LoVo (cell line): ENCODE measurements at regions not wholly inside any gene's neighbourhood (a gene's known extent, or its start where the extent isn't known, plus 50 kb on each side); places are given as distances from the start of the nearest gene placed in this dataset.

Experiments used
- DNase-seq: peaks from one replicate; pipeline ENCODE4 v3.0.0-alpha.2; 2016; ENCODE audit warnings: low spot score

GRCh38 chr1:29525941-29526340 is 289.6 kb downstream of the PTPRU start:
- no peak for DNase-seq

- no peak for DNase-seq
These were observed 288.2 kb downstream of the PTPRU start for GRCh38 chr1:29524285-29525065.

- no peak for DNase-seq
These were observed 287.3 kb downstream of the PTPRU start for GRCh38 chr1:29523576-29523975.

DNA sequence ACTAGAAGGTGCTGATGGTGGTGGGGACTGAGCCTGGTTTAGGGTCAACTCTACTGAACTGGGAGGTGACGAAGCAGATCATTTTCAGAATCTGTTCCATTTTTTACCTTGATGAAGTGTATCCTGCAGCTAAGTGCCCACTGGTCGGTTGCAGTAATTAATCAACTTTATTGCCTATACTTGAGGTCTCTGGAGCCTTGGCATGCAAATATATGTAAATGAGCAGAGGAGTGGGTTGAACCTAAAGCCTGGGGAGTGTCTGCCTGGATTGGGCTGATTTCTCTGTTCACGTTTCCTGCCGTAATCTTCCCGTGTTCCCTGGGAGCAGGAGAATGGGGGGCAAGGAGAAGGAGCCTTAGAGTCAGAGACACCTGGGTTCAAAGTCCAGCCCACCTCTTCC is 286.8 kb downstream of the PTPRU start:
- no peak for DNase-seq

- DNase-seq = no peak
These were observed 285.7 kb downstream of the PTPRU start for GRCh38 chr1:29521811-29522580.

DNA sequence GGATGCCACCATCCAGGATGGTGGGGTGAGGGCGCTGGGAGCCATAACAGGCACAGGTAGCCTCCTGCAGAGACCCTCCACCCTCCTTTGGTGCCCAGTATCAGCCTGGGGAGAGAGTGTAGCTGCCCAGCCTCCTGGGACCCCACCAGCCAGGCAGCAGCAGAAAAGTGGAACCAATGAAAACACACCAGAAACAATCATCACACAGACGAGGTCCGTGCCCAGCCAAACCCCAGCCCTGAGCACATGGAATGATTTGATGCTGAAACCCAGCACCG is 285.1 kb downstream of the PTPRU start:
- no peak for DNase-seq

DNA sequence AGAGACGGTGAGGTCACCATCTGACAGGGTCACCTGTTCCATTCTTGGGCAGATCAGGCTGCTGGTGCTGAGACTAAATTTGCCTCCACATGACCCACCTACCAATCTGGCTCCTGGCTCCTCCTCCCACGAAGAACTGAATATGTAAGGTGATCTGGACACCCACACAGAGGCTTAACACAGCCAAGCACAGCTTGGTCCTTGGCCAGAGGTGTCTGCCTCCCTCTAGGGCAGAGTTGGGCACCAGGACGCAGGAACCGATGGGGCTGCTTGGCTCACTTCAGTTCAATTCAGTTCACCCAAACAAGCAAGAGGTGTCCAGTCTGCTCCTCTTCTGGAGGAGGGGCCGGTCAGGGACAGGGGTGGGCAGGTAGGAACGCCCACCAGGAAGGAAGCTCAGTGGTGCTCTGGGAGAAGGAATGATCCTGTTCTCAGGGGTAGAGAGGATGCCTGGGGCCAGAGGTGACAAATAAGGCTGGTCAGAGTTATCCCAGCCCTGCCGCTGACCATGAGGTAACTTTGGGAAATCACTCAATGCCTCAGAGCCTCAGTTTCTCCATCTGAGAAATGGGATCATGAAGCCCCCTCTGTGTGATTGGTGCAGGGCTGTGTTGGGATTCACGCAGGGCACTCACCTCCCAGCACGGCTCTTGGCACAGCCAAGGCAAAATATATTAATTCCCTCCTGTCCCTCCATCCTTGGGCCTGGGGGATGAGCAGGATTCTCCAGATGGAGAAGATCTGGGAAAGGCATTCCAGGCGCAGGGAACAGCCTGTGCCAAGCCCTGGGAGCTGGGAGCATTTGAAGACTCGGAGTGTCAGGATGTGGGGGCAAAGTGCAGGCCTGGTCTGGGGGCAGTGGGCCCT is 284.5 kb downstream of the PTPRU start:
- no peak for DNase-seq

GRCh38 chr1:29519788-29520110 is 283.4 kb downstream of the PTPRU start:
- no peak for DNase-seq

- no peak for DNase-seq
These were observed 282.9 kb downstream of the PTPRU start for GRCh38 chr1:29519108-29519787.

DNA sequence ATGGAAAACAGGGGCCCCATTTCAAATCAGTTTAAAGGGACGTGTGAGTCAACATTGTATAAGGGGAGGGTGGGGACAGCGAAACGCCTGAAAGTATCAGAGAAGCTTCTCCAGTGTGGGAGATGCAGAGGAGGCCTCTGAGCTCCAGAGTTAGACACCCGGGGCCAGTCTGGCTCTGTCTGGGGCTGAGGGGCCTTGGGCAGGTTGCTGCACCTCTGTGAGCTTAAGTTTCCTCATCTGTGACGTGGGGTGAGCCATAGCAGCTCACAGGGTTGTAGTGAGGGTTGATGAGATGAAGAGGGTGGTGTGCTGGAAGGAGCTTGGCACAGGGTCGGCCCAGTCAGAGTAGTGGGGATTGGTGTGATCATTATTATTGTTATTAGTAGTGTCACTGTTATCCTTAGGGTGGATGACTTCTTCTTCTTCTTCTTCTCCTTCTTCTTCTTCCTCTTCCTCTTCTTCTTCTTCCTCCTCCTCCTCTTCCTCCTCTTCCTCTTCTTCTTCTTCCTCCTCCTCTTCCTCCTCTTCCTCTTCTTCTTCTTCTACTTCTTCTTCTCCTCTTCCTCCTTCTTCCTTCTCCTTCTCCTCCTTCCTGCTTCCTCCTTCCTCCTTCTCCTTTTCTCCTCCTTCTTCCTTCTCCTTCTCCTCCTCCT is 282.0 kb downstream of the PTPRU start:
- DNase-seq = no peak

GRCh38 chr1:29517251-29518086 is 281.1 kb downstream of the PTPRU start:
- DNase-seq = no peak

GRCh38 chr1:29516063-29516820 is 279.9 kb downstream of the PTPRU start:
- no peak for DNase-seq

DNA sequence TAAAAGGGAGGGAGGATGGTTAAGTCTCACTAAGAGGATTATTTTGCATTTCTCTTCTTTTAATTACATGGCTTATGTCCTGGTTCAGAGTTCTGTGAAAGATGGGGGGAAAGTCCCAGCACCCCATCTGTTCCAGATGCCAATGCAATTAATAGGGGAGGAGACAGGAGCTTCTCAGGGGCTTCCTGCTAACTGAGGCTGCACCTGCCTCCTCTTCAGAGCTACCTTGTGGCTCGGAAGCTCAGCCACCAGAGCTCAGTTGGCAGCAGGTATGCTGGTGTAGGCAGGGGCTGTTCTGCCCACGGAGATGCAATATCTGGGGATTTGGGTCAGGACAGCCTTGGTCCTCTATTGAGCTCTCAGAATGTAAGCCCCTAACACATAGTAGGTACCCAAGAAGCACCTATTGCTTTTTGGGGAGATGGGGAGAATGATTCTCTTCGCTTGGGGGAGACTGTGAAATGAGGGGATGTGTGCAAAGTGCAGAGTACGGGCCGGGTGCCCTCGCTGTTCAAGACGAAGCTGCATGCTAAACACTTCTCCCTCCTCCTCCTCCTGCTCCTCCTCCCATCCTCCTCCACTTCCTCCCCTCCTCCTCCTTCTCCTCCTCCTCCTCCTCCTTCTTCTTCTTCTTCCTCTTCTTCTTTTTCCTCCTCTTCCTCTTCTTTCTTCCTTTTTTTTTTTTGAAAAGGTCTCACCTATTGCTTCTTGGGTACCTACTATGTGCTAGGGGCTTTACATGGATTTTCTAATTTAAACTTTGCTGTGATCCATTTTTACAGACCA is 279.0 kb downstream of the PTPRU start:
- DNase-seq = no peak

DNA sequence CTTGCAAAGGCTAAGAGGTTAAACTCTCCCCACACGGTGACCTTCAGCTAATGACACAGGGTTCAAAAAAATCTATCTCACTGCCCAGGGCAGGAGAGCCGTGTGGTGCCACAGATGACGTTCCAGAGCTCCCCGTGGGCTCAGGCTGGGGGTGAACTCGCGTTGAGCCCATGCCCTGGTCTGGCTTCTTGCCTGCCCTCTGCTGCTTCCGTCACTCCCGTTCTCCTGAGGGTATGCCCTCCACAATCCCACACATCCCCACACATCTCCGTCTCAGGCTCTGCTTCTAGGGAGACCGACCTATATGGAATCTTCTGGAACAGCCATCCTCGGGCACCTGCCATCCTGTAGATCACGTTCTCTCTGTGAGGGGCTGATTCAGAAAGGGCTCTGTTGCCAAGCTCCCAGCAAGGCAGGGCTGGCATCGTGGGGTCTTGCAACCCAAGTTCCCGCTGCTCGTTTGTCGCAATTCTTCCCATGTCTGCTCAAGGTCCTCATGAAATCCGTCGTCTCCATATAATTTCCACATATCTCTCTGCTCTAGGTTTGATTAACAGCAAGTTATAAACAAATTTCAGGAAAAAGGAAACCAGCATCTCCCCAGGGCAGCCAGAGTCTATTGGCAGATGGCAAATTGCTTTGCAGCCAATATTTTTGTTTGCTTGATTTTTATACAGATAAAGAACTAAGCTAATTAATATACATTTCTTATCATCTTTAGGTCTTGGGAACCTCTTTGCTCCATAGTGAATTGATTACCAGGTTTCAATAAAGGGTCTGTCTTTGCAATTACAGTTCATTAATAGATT is 278.2 kb downstream of the PTPRU start:
- no peak for DNase-seq

- peak; percentile 50 for DNase-seq
These were observed 277.0 kb downstream of the PTPRU start for GRCh38 chr1:29513357-29513756.

DNA sequence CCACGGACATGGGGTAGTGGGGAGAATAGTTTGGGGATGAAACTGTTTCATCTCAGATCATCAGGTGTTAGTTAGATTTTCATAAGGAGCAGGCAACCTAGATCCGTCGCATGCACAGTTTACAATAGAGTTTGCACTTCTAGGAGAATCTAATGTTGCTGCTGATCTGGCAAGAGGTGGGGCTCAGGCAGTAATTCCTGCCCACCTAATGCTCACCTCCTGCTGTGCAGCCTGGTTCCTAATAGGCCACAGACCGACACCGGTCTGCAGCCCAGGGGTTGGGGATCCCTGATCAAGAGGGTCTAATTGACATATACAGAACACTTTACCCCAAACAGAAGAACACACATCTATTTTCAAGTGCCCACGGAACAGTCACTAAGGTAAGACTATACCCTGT is 275.1 kb downstream of the PTPRU start:
- DNase-seq = no peak

GRCh38 chr1:29508458-29509107 is 272.3 kb downstream of the PTPRU start:
- no peak for DNase-seq

DNA sequence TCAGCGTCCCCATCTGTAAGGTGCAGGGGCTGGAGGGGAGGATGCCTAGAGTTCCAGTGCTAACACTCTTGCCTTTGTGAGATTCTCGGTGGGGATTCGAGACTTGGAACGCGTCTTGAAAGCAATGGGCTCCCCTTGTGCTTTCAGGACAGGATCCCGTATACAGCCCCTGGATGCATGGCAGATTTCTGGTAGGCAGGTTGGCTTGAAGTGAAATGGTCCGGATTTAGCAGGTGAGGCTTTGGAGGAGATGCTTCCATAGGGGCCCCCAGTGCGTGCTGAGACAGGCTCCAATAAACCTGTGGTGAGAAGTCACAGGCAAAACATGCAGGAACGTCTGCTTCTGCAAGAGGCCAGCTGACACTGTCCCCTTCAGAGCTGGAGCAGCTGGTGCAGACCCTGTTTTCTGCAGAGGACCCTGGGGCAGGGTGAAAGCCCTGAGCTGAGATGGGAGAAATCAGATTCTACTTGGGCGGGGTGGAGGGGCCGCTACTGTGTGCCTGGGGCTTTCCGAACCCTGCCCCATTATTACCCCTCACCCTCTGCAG is 270.4 kb downstream of the PTPRU start:
- DNase-seq = no peak
